Retinal pigment epithelial cell (primary cell): ENCODE measurements at regions not wholly inside any gene's neighbourhood (a gene's known extent, or its start where the extent isn't known, plus 50 kb on each side); places are given as distances from the start of the nearest gene placed in this dataset.
"Not testable (repeated sequence)": the region's sequence is repeated elsewhere in the genome, so short reads cannot be mapped to it uniquely, and the experiment has no call there.

ENCODE experiments used
- DNase-seq: peaks from one replicate; pipeline ENCODE4 v3.0.0-alpha.2; 2010; ENCODE audit warnings: low read depth
- H3K4me3 ChIP-seq: 2 replicates; pipeline ENCODE4 v1.5.1; 2011; ENCODE audit warnings: mild to moderate bottlenecking, low read length, control low read depth, moderate library complexity
- TF ChIP-seq, protein P1 (sequence below): conservative IDR thresholded peaks from 2 replicates; pipeline ENCODE4 v1.5.1; 2011; ENCODE audit warnings: low read depth, low read length, control low read depth, inconsistent platforms

DNA sequence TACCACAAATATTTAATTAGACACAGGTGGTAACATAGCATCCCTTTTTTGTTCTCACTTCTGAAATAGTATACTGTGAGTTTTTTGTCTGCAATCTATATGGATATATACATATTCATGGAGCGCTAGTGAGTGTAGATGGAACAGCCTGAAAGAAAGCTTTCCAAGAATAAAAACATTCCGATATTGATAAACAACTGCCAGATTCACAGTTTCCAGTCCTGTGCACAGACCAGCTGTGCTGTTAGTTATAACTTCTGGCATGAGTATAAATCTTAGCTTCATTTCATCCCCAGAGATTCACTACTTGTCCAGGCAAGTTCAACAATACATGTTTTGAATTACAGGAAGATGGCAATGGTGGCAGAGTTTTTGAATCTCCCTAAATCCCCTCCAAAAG is 467.1 kb upstream of the STEAP1 start:
- H3K4me3 ChIP-seq, result no peak overlapping the region
- TF ChIP-seq, protein P1, sequence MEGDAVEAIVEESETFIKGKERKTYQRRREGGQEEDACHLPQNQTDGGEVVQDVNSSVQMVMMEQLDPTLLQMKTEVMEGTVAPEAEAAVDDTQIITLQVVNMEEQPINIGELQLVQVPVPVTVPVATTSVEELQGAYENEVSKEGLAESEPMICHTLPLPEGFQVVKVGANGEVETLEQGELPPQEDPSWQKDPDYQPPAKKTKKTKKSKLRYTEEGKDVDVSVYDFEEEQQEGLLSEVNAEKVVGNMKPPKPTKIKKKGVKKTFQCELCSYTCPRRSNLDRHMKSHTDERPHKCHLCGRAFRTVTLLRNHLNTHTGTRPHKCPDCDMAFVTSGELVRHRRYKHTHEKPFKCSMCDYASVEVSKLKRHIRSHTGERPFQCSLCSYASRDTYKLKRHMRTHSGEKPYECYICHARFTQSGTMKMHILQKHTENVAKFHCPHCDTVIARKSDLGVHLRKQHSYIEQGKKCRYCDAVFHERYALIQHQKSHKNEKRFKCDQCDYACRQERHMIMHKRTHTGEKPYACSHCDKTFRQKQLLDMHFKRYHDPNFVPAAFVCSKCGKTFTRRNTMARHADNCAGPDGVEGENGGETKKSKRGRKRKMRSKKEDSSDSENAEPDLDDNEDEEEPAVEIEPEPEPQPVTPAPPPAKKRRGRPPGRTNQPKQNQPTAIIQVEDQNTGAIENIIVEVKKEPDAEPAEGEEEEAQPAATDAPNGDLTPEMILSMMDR, result no peak
- no peak for DNase-seq

DNA sequence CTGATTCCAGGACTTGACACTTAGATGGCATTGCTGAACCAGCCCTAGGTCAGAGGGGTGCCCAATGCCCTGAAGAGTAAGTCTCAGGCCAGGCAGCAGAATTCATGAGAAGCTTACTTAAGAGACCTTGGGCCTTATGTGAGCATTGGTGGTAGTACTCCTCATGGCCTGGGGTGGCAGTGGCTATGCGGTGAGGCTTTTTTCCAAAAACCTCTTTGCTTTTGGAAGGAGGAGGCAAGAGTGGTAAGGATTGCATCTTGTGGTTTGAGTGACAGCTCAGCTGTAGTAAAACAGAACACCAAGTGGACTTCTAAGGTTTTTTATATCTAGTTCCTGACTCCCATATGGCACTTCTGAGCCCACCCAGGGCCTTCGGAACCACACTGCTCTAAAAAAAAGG is 459.0 kb upstream of the STEAP1 start:
- DNase-seq, result no peak
- H3K4me3 ChIP-seq, result no peak overlapping the region
- TF ChIP-seq, protein P1, result no peak

DNA sequence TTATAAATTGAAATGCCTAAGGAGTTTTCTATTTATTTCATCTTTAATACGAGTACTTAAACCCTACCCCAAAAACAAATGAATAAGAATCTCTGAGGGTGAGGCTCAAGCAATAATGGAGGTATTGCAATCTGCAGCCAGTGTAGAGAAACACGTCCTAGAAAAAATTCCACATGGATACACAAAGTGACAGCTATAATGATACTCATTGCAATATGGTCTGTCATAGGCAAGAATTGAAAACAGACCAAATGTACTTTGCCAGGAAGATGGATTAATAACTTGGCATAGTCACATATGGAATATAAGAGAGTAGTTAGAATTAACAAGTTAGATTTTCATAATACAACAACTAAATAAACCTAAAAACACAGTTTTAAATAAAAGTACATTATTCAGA is 440.1 kb upstream of the STEAP1 start:
- no peak for DNase-seq
- no peak overlapping the region for H3K4me3 ChIP-seq
- TF ChIP-seq, protein P1, result no peak

DNA sequence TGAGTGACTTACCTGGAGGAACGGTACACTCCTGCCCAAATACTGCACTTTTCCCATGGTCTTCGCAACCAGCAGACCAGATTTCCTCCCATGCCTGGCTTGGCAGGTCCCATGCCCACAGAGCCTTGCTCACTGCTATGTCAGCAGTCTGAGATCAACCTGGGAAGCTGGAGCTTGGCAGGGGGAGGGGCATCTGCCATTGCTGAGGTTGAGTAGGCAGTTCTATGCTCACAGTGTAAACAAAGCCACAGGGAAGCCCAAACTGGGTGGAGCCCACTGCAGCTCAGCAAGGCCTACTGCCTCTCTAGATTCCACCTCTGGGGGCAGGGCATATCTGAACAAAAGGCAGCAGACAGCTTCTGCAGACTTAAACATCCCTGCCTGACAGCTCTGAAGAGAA is 435.3 kb upstream of the STEAP1 start:
- H3K4me3 ChIP-seq, DNase-seq: not testable (repeated sequence)

DNA sequence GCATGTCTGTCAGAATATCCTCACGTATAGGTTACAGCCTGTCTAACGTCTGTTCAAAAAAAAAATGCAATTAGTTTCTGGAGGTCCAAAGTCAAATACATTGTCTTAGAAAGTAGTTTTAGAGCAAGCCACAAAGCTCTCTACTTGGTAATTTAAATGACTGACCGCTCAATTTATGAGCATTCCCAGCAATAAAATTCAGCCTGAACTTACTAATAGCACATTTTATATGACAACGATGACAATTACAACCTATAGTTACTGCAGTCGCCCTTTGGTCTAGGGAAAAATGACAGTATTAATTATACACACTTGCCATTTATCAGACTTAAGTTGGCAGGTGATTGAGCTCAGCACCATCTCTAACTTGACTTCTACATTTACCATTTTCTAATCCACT is 425.8 kb upstream of the STEAP1 start:
- DNase-seq, result no peak
- no peak overlapping the region for H3K4me3 ChIP-seq
- TF ChIP-seq, protein P1, result no peak

DNA sequence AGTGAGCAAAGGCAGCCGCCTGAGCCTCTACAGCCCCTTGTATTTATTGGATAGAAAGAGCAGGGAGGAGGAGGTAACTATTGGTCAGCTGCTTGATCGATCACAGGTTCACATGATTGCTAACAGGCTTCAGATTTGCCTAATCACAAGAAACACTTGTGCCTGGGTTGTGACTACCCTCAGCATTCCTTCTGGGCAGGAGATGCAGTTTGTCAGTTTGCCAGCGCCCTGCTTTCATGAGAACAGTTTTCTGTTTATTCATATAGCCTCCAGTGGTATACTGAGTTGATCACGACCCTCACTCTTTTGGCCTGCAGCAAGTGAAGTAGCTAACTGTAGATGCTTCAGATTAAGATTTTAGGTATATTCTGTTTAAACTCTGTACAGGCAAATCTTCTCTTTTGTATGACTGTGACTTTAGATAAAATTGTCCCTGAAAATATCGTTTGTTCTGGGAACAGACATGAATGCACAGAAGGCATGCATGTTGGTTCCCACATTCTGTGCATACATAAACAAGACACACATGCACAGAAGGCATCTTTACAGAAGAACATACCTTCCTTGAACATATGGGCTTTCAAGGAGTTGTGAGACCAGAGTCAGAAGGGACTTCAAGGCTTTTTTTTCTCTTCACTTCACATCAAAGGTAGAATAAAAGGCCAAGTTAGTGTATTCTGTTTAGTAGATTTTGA is 422.4 kb upstream of the STEAP1 start:
- TF ChIP-seq, protein P1, result no peak
- no peak overlapping the region for H3K4me3 ChIP-seq
- no peak for DNase-seq

DNA sequence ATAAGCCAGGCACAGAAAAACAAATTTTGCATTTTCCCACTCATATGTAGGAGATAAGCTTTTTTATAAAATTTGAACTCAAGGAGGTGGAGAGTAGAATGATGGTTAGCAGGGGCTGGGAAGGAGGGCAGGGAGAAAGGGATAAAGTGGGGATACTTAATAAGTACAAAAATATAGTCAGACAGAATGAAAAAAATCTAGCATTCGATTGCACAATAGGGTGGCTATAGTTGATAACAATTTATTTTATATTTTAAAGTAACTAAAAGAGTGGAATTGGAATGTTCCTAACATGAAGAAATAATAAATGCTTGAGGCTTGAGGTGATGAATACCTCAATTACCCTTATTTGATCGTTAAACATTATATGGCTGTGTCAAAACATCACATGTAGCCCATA is 415.7 kb upstream of the STEAP1 start:
- TF ChIP-seq, protein P1, result no peak
- H3K4me3 ChIP-seq, result no peak overlapping the region
- no peak for DNase-seq

DNA sequence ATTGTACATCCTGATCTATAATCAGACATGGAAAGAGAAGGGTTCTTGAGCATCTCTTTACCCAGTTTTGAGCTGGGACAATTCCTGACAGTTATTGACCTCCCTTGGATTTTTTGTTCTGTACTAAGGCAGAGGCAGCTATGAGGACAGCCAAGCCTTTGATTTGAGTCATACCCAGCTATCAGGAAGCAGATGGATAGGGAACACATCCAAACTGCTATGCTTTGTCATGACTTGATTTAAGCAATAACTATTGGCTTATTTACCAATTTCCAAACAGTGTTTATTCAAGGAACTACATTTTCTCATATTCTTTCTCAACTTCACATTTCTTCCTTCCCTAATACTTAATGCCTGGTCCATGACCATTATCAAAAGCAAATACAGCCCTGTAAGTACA is 396.4 kb upstream of the STEAP1 start:
- TF ChIP-seq, protein P1, result no peak
- H3K4me3 ChIP-seq, result no peak overlapping the region
- DNase-seq, result no peak
